ENCODE measurements at regions not wholly inside any gene's neighbourhood (a gene's known extent, or its start where the extent isn't known, plus 50 kb on each side); places are given as distances from the start of the nearest gene placed in this dataset.

DNA sequence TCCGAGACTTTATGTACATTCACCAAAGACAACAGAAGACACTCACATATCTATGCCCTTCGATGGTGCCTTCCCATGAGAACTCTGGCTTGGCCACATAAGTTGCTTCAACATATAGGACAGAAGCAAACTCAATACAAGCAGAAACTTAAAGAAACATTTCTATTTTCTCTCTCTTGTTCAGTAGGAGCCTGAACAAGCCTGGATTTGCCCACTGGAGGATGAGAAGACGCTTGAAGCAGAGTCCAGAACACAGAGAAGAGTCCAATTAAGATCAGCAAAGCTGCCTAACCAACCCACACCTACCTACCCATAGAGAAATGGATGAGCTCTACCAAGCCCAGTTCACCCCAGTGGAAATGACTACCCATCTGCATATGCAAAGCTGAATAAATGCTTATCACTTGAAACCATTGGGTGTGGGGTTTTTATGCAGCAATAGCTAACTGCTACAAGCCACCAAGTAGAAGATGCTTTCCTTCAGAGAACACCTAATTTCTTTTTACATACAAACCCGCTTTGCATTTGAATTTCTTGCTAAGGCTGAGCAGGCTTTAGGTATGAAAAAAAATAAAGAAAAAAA is 337.9 kb upstream of the DYNLRB2 start:
- ATAC-seq (replicated peaks; ENCODE audit: extremely low read depth, poor library complexity, severe bottlenecking) (no peak), DNase-seq (ENCODE audit: low spot score in 2 of 2) (no peak)
- Mint-ChIP-seq H3K27me3 (peaks cover 13% of the 10 kb centered on the region), H3K36me3 (ENCODE audit: insufficient read depth) (no peaks in the 10 kb centered on the region), H3K4me3 (no peak overlapping the region), H3K9me3 (no peaks in the 10 kb centered on the region), H3K27ac (ENCODE audit: low read depth) (no peak overlapping the region), H3K4me1 (no peaks in the 10 kb centered on the region)

DNA sequence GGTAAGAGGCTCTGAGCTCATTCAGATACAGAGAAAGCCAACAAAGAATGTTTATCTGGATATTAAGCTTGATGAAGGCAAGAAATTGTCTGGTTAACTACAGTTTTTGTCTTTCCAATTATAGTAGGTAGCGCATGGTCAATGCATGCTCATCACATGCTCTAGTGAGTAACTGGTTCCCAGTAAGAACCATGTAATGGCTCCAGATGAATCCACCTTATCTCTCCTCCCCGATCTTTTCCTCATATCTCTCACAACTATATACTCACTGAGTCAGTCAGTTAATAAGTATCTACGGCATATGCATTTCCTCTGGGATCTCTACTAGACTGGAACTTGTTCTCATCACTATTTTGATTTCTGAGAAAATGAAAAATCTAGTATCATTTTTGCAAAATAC is 340.7 kb upstream of the DYNLRB2 start:
- no peak overlapping the region for H3K27ac Mint-ChIP-seq (ENCODE audit: low read depth)
- DNase-seq (ENCODE audit: low spot score in 2 of 2) = no peak
- no peak for ATAC-seq (replicated peaks; ENCODE audit: extremely low read depth, poor library complexity, severe bottlenecking)
- peaks cover 10% of the 10 kb centered on the region for H3K27me3 Mint-ChIP-seq
- H3K9me3 Mint-ChIP-seq = no peaks in the 10 kb centered on the region
- no peaks in the 10 kb centered on the region for H3K36me3 Mint-ChIP-seq (ENCODE audit: insufficient read depth)
- H3K4me1 Mint-ChIP-seq = no peaks in the 10 kb centered on the region
- H3K4me3 Mint-ChIP-seq = no peak overlapping the region

DNA sequence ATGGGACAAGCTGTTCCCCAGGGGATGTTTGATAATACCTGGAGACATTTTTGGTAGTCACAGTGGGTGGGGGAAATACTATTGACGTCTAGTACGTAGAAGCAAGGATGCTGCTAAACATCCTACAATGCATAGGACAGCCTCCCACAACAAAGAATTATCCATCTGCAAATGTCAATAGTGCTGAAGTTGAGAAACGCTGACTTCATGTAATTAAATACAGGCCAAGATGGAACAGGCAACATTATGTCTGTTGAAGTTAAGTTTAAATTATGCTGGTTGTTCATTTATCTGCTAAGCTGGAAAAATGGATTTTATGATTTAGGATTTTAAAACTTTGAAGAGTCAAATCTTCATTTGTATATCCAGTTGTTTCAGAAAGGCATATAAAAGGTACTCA is 341.2 kb upstream of the DYNLRB2 start:
- no peaks in the 10 kb centered on the region for H3K9me3 Mint-ChIP-seq
- peaks cover 11% of the 10 kb centered on the region for H3K27me3 Mint-ChIP-seq
- H3K4me3 Mint-ChIP-seq = no peak overlapping the region
- no peaks in the 10 kb centered on the region for H3K4me1 Mint-ChIP-seq
- no peaks in the 10 kb centered on the region for H3K36me3 Mint-ChIP-seq (ENCODE audit: insufficient read depth)
- no peak overlapping the region for H3K27ac Mint-ChIP-seq (ENCODE audit: low read depth)
- ATAC-seq (replicated peaks; ENCODE audit: extremely low read depth, poor library complexity, severe bottlenecking) (no peak), DNase-seq (ENCODE audit: low spot score in 2 of 2) (no peak)

DNA sequence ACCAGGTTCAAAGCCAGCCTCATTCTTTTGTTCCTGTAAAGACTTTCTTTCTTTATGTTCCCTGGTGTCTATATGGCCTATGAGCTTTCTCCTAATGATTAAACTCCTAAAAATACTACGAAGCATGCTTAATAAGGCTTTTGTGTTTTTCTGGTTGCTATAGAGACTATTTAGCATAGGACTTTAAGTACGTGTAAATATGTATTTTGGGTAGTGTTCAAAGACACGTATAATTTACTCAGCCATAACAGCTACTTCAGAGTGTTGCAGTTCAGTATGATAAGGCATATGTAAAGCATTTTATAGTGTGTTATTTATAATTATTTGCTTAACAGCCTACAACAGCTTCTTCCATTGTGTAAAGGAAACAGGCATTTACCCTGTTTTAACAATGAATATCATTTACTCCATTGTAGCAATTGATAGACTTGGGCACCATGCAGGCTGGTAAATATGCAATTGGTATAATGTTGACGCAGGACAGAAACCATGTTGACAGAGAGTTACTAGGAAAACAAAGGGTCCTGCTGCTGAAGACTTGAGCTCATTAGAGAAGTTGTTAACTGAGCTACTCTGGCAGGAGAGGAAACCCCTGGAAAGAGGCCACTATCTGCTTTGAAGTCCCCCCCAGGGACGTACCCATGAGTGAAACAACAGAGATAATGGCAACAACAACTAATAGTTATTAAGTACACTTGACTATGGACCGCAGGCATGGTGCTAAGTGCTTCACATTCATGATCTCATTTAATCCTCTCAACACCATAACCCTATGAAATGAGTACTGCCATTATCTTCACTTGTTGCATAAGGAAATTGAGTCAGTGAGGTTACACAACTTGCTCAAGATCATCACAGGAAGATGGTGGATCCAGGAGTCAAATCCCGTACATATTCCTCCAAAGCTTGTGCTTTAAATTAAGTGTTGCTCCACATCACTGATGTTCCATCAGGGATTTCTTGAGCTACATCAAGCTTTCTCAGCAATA is 342.2 kb upstream of the DYNLRB2 start:
- no peak overlapping the region for H3K4me3 Mint-ChIP-seq
- no peak overlapping the region for H3K27ac Mint-ChIP-seq (ENCODE audit: low read depth)
- no peak for ATAC-seq (replicated peaks; ENCODE audit: extremely low read depth, poor library complexity, severe bottlenecking)
- H3K27me3 Mint-ChIP-seq = peaks cover 21% of the 10 kb centered on the region
- H3K9me3 Mint-ChIP-seq = no peaks in the 10 kb centered on the region
- no peaks in the 10 kb centered on the region for H3K36me3 Mint-ChIP-seq (ENCODE audit: insufficient read depth)
- H3K4me1 Mint-ChIP-seq = no peaks in the 10 kb centered on the region
- no peak for DNase-seq (ENCODE audit: low spot score in 2 of 2)

DNA sequence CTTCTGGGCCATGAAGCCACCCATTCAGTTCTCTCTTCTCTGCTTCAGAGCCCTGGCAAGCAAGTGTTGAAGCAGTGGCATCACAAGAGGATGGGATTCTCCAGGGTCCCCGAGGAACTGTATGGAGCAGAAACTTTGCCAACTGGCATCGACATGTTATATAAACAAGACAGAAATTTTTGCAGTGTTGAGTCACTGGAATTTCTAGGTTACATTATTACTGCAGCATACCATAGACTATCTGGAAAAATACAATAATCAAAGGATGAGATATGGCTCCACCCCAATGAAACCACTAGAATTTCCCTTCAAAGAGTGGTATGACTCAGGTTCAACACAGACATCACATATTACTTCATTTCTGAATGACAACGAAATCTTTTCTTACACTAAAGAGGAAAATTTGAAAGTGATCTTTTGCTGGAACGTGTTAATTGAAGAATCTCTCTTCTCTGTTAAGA is 343.0 kb upstream of the DYNLRB2 start:
- DNase-seq (ENCODE audit: low spot score in 2 of 2) (no peak), ATAC-seq (replicated peaks; ENCODE audit: extremely low read depth, poor library complexity, severe bottlenecking) (no peak)
- Mint-ChIP-seq H3K9me3 (no peaks in the 10 kb centered on the region), H3K27me3 (peaks cover 28% of the 10 kb centered on the region), H3K27ac (ENCODE audit: low read depth) (no peak overlapping the region), H3K4me1 (no peaks in the 10 kb centered on the region), H3K4me3 (no peak overlapping the region), H3K36me3 (ENCODE audit: insufficient read depth) (no peaks in the 10 kb centered on the region)

DNA sequence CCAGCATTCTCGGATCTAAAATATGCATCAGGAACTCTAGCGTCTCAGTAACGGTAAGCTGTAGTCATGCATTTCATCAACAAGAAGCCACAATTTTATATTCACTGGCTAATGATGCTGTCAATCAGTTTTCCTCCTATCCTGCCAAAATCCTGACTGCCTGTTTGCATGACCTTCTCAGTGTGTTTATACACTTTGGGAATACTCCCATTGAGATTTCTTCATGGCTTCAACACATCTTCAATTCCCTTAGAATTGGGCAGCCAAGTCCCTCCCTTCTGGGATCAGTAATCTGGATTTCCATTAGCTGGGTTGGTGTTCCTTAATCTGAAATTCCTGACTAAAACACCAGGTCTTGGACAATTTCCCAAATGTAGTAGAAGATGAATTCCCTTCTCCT is 348.9 kb upstream of the DYNLRB2 start:
- no peak overlapping the region for H3K4me3 Mint-ChIP-seq
- ATAC-seq (replicated peaks; ENCODE audit: extremely low read depth, poor library complexity, severe bottlenecking) = no peak

DNA sequence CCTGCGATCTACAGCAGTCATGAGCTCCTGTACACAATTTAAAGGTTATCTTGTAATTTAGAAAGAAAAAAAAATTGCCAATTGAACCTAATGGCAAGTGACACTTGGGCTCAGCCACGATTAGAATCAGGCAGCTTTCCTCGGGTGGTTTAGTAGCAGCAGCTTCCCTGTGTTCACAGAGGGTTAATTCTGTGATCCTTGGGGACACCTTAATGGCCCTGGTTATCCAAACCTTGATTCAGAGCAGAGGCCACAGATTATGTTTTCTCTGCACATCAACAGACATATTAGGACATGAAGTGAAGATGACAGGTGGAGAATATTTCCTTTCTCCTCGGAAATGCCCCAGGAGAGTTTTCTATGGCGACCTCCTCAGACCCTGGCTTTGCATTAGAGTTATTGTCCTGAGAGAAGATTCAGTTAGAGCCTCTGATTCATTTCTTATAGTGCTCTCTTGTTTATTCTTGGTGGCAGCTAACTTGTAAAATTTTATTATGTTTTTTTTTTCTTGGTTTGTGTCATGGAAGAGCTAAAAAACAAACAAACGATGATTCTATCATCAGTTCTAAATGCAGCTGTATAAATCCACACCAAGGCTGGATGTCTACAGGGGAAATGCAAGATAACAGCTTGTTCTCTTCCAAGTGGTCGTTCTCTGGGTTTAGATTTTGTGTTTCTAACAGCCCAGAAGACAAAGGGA is 351.2 kb upstream of the DYNLRB2 start:
- no peaks in the 10 kb centered on the region for H3K9me3 Mint-ChIP-seq
- DNase-seq (ENCODE audit: low spot score in 2 of 2) = no peak
- H3K36me3 Mint-ChIP-seq (ENCODE audit: insufficient read depth) = no peaks in the 10 kb centered on the region
- H3K4me1 Mint-ChIP-seq = no peaks in the 10 kb centered on the region
- H3K27me3 Mint-ChIP-seq = peaks cover 33% of the 10 kb centered on the region
- no peak overlapping the region for H3K27ac Mint-ChIP-seq (ENCODE audit: low read depth)
- ATAC-seq (replicated peaks; ENCODE audit: extremely low read depth, poor library complexity, severe bottlenecking) = no peak
- H3K4me3 Mint-ChIP-seq = no peak overlapping the region

More for the DNA sequence above, 348.9 kb upstream of the DYNLRB2 start:
- Mint-ChIP-seq H3K36me3 (ENCODE audit: insufficient read depth) (no peaks in the 10 kb centered on the region), H3K9me3 (no peaks in the 10 kb centered on the region), H3K27me3 (peaks cover 44% of the 10 kb centered on the region), H3K27ac (ENCODE audit: low read depth) (no peak overlapping the region), H3K4me1 (no peaks in the 10 kb centered on the region)
- no peak for DNase-seq (ENCODE audit: low spot score in 2 of 2)

DNA sequence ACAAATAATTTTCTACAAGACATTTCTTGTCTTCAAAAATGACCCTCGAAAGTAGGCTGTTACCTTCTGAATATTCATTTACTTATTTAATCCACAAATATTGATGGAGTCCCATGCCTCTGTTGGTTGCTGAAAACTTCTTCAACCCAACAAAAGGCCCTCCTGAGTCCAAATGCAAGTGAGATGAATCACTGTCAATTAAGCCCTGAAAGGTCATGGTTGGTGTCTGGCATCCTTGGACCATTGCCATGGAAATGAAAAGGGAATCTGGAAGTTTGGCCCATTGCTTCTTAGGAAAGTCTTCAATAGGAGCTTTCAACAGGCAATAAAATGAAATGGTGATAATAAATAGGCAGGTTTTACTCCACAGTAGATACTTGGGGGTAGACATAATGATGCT is 364.7 kb upstream of the DYNLRB2 start:
- Mint-ChIP-seq H3K9me3 (no peaks in the 10 kb centered on the region), H3K4me1 (no peaks in the 10 kb centered on the region), H3K27me3 (peaks cover 42% of the 10 kb centered on the region), H3K27ac (ENCODE audit: low read depth) (no peak overlapping the region), H3K36me3 (ENCODE audit: insufficient read depth) (no peaks in the 10 kb centered on the region), H3K4me3 (no peak overlapping the region)
- ATAC-seq (replicated peaks; ENCODE audit: extremely low read depth, poor library complexity, severe bottlenecking) = no peak
- no peak for DNase-seq (ENCODE audit: low spot score in 2 of 2)

DNA sequence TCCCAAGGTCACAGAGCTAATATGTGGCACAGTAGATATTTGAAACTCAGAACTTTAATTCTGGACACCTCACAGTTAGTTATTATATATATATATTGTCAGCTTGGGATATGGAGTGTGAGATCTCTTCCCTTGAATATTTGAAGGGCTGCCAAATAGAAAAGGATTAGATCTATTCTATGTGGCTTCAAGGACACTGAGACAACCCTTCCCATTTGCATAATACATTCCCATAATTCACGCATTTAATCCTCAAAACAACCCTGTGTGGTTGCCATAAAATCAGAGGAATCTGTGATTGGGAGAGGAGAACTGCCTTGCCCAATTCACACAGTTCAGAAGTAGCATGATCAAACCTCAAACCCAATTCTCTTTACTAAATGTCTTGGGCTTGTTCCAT is 365.8 kb upstream of the DYNLRB2 start:
- ATAC-seq (replicated peaks; ENCODE audit: extremely low read depth, poor library complexity, severe bottlenecking) (no peak), DNase-seq (ENCODE audit: low spot score in 2 of 2) (no peak)
- no peak overlapping the region for H3K27ac Mint-ChIP-seq (ENCODE audit: low read depth)

DNA sequence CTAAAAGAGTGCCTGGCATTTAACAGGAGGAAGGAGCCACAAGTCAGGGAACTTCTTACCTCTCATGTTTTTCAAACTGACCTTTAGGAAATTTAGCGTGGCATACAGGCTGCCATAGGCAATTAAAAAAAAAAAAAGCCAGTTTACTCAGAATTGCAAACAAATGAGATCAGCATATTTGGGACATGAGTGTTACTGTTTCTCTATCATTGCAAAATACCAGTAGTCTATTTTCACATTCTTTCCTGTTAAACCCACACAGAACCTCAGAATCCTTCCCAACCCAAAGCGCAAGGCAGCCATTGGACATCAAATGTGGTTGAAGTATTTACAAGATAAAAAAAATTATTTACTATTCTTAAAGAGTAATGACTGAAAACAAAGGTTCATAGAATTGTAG is 366.4 kb upstream of the DYNLRB2 start:
- Mint-ChIP-seq H3K36me3 (ENCODE audit: insufficient read depth) (no peaks in the 10 kb centered on the region), H3K27ac (ENCODE audit: low read depth) (no peak overlapping the region)
- DNase-seq (ENCODE audit: low spot score in 2 of 2) = no peak

More for the DNA sequence above, 365.8 kb upstream of the DYNLRB2 start:
- Mint-ChIP-seq H3K4me3 (no peak overlapping the region), H3K4me1 (no peaks in the 10 kb centered on the region), H3K27me3 (peaks cover 37% of the 10 kb centered on the region), H3K36me3 (ENCODE audit: insufficient read depth) (no peaks in the 10 kb centered on the region), H3K9me3 (no peaks in the 10 kb centered on the region)

DNA sequence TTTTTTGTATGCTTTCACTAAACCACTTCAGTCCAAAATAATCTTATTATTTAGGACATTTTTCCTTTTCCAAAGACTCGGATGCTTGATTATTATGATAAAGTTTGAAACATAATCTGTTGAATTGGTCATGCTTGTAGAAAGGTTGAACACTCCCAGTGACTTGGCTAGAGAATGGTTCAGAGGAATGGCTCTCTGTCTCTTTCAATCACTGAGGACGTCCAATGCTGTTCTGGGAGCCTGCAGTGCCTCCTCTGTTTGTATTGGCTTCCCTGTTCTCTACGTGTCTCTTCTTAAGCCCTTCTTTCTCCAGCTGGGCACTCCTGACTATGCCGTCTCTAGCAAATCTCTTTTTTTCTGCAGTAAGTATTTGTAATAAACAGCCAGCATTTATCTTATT is 369.0 kb upstream of the DYNLRB2 start:
- no peak for ATAC-seq (replicated peaks; ENCODE audit: extremely low read depth, poor library complexity, severe bottlenecking)
- Mint-ChIP-seq H3K36me3 (ENCODE audit: insufficient read depth) (no peaks in the 10 kb centered on the region), H3K27ac (ENCODE audit: low read depth) (no peak overlapping the region), H3K4me1 (no peaks in the 10 kb centered on the region), H3K4me3 (no peak overlapping the region), H3K9me3 (no peaks in the 10 kb centered on the region), H3K27me3 (peaks cover 16% of the 10 kb centered on the region)
- no peak for DNase-seq (ENCODE audit: low spot score in 2 of 2)

More for the DNA sequence above, 366.4 kb upstream of the DYNLRB2 start:
- H3K9me3 Mint-ChIP-seq = no peaks in the 10 kb centered on the region
- H3K27me3 Mint-ChIP-seq = peaks cover 34% of the 10 kb centered on the region
- no peak for ATAC-seq (replicated peaks; ENCODE audit: extremely low read depth, poor library complexity, severe bottlenecking)
- no peaks in the 10 kb centered on the region for H3K4me1 Mint-ChIP-seq
- no peak overlapping the region for H3K4me3 Mint-ChIP-seq

DNA sequence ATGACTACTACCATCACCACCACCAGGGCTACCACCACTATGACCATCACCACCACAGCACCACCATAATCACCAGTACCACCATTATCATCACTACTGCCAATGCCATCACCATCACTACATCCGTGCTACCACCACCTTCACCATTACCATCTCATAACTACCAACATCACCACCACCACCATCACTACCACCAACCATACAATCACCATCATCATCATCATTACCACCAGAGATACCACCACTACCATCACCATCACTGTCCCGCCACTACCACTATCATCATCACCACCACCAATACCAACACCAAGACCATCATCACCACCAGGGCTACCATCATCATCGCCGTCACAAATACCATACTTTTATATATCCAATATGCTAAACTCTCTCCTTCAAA is 369.6 kb upstream of the DYNLRB2 start:
- Mint-ChIP-seq H3K4me3 (no peak overlapping the region), H3K36me3 (ENCODE audit: insufficient read depth) (no peaks in the 10 kb centered on the region), H3K9me3 (no peaks in the 10 kb centered on the region), H3K4me1 (no peaks in the 10 kb centered on the region), H3K27ac (ENCODE audit: low read depth) (no peak overlapping the region), H3K27me3 (peaks cover 10% of the 10 kb centered on the region)
- DNase-seq (ENCODE audit: low spot score in 2 of 2) (no peak), ATAC-seq (replicated peaks; ENCODE audit: extremely low read depth, poor library complexity, severe bottlenecking) (no peak)

All from central memory CD8-positive, alpha-beta T cell (primary cell).